ENCODE measurements at regions not wholly inside any gene's neighbourhood (a gene's known extent, or its start where the extent isn't known, plus 50 kb on each side); places are given as distances from the start of the nearest gene placed in this dataset.
A peak's percentile ranks its signal among the peaks of the same experiment; 100 is the strongest.
"Not testable (repeated sequence)": the region's sequence is repeated elsewhere in the genome, so short reads cannot be mapped to it uniquely, and the experiment has no call there.

DNA sequence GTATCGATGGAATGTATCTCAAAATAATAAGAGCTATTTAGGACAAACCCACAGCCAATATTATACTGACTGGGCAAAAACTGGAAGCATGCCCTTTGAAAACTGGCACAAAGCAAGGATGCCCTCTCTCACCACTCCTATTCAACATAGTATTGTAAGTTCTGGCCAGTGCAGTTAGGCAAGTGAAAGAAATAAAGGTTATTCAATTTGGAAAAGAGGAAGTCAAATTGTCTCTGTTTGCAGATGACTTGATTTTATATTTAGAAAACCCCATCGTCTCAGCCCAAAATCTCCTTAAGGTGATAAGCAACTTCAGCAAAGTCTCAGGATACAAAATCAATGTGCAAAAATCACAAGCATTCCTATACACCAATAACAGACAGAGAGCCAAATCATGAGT is 77.7 kb upstream of the NAMPT start:
- not testable (repeated sequence) for FAIRE-seq; DNase-seq (ENCODE audit: insufficient read length, low spot score)

- DNase-seq (ENCODE audit: insufficient read length, low spot score) (no peak), FAIRE-seq (peak; percentile 96)
Observed at GRCh38 chr7:106358103-106358663, 73.4 kb upstream of the NAMPT start.

- DNase-seq (ENCODE audit: insufficient read length, low spot score) (no peak), FAIRE-seq (peak; percentile 18)
Observed at GRCh38 chr7:106357675-106358074, 72.9 kb upstream of the NAMPT start.

DNA sequence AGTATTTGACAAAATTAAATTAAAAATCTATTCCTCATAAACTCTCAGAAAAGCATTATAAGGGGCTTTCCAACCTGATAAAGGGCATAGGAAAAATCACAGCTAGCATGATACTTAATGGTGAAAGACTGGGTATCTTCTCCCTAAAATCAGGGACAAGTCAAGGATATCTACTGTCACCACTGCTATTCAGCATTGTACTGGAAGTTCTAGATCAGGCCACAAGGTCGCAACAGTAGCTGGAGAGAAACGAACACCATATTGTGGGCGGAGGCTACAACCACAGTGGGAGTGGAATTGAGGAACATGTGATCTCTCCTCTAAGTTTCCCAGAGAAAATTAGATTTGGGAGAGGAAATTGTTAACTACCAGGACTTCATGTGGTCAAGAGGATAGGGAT is 70.0 kb upstream of the NAMPT start:
- DNase-seq (ENCODE audit: insufficient read length, low spot score) (no peak), FAIRE-seq (no peak)

- no peak for FAIRE-seq
- no peak for DNase-seq (ENCODE audit: insufficient read length, low spot score)
Observed at GRCh38 chr7:106353944-106354343, 69.2 kb upstream of the NAMPT start.

DNA sequence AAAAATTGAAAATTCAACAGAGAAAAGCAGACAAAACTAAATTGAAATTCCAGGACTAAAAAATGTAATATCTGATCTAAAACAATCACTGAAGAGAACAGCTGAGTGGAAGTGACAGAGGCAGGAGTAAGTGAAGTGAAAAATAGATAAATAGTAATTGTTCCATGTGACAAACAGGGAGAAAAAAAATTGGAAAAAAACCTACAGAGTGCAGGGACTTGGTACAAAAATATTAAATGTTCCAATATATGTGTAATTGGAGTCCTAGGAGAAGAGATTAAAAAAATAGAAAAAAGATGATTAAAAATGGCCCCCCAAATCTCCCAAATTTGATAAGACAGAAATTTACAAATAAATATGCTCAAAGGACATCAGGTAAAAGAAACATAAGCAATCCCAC is 63.4 kb upstream of the NAMPT start:
- FAIRE-seq (no peak), DNase-seq (ENCODE audit: insufficient read length, low spot score) (no peak)

GRCh38 chr7:106347229-106347833 is 62.5 kb upstream of the NAMPT start:
- DNase-seq (ENCODE audit: insufficient read length, low spot score): no peak
- FAIRE-seq: peak; percentile 93

GRCh38 chr7:106346678-106347217 is 62.0 kb upstream of the NAMPT start:
- peak; percentile 14 for DNase-seq (ENCODE audit: insufficient read length, low spot score)
- no peak for FAIRE-seq

- no peak for DNase-seq (ENCODE audit: insufficient read length, low spot score)
- no peak for FAIRE-seq
Observed at GRCh38 chr7:106346167-106346677, 61.4 kb upstream of the NAMPT start.

DNA sequence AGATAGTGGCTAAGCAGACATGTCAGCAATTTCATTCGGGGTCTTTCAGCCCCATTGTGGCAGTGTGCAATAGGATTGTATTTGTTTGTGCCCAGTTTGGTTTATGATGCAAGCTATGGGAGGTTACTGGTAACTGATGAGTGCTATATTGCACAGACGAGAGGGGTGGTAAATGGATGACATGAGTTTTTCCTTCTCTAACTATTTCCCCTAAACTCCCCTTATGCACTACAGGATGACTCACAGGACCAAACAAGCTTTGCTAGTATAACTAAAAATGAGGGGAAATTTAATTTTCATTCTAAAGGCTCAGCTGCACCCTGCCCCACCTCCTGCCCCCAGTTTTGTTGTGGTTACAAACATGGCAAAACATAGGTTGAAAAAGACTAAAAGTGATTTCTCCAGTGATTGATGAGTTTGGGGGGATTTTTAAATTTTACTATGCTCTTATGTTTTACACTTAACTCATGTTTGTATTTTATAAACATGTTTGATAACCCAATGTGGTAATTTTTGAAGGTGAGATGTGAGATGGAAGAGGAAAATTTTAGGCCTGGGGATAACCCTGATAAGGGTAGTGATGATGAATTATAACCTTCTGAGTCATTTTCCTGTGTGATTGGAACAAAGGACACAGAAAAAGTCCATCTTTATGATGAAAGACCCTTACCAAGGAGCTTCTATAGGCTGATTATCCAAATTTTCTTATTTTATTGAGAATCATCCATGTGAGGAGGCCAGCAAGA is 60.8 kb upstream of the NAMPT start:
- FAIRE-seq: peak; percentile 18
- DNase-seq (ENCODE audit: insufficient read length, low spot score): no peak

- FAIRE-seq: no peak
- DNase-seq (ENCODE audit: insufficient read length, low spot score): no peak
Observed at GRCh38 chr7:106344861-106345260, 60.1 kb upstream of the NAMPT start.

DNA sequence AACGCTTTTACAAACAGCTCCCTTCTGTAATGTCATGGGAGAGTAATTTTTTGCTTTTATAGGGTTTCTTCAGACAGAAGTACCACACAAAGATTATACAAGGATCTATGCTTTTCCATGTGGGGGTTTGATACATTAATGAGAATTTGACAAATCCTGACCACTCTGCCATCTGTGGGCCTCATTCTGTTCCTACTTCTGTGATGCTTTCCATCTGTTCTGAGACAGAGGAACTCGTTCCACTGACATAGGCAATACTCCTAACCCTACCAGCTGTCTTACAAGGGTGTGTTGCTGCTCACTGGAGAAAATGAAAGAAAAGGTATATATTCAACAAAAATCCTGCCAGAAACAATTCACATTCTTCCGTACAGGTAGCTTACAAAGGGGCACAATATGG is 59.4 kb upstream of the NAMPT start:
- FAIRE-seq (no peak), DNase-seq (ENCODE audit: insufficient read length, low spot score) (no peak)

DNA sequence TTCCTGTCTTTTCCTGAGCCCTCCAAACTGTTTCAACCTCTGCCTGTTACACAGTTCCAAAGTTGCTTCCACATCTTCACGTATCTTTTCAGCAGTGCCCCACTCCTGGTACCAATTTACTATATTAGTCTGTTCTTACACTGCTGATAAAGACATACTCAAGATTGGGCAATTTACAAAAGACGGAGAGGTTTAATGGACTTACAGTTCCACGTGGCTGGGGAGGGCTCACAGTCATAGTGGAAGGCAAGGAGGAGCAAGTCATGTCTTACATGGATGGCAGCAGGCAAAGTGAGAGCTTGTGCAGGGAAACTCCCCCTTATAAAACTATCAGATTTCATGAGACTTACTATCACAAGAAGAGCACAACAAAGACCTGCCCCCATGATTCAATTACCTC is 57.3 kb upstream of the NAMPT start:
- DNase-seq (ENCODE audit: insufficient read length, low spot score); FAIRE-seq: not testable (repeated sequence)

- FAIRE-seq; DNase-seq (ENCODE audit: insufficient read length, low spot score): not testable (repeated sequence)
Observed at GRCh38 chr7:106340247-106340596, 55.4 kb upstream of the NAMPT start.

DNA sequence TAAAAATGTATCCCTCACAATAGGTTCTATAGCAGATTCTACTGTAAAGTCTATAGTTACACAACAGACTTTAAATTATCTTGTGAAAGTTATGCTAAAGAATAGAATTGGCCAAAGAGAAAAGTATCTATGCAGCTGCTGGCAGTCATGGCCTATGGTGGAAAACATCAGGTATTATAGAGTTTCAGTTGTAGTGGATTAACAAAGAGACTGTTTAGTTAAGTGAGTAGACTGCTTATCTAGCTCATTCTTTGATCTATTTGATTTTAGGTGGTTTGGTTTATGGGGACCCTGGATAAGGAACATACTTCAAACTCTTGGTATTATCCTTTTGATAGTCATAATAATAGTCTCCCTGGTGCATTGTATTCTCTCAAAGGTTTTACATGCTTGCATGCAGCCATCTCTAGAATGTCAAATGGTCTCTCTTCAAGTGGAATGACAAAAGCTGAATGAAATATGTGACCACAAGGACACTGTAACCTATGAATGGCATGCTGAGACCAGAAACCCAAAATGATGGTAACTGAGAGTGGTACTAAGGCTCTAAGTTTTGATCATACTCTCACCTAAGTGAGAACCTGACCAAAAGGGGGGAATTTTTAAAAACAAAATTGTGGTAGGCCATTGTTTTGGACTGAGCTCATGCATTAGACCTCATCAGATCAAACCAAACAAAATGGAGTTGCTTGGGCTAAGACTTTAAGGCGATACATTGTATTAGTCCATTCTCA is 54.9 kb upstream of the NAMPT start:
- DNase-seq (ENCODE audit: insufficient read length, low spot score) (no peak), FAIRE-seq (no peak)

DNA sequence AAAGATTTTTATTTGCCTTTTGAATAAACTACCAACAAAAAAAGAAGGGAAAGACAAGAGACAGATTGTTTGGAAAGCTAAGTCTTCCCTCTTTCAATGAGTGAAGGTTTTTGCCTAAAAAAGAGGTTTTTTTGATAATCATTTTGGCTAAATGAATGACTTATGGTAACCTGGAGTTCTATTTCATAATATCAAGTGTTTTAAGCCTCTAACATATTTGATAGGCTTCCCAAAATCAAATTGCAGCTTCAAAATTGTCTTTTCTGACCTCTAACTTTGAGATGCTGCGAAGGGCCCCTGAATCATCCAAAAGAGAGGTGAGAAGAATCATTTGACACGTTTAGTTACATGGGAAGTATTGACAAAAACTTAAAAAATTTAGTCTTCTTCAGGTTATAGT is 53.0 kb upstream of the NAMPT start:
- FAIRE-seq (no peak), DNase-seq (ENCODE audit: insufficient read length, low spot score) (no peak)

DNA sequence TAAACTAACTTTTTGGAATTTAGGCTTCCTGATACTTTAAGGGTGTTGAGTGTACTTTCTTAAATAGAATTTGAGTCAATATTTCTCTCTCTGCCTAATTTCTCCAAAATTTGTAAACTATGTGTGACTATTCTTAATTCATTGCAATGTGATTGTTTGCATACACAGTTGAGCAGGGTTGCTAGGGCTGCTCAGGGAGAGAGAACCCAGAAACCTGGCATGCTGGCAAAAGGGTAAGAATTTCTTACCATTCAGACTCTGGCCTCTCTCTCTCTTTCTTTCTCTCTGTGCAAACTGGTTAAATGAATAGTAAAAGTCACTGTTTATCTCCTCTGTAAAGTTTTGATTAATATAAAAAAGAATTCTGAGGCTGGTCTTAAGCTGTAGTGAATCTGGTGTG is 51.0 kb upstream of the NAMPT start:
- no peak for FAIRE-seq

More for the DNA sequence above, 51.0 kb upstream of the NAMPT start:
- DNase-seq (ENCODE audit: insufficient read length, low spot score): no peak
